ENCODE measurements at regions not wholly inside any gene's neighbourhood (a gene's known extent, or its start where the extent isn't known, plus 50 kb on each side); places are given as distances from the start of the nearest gene placed in this dataset.
A peak's percentile ranks its signal among the peaks of the same experiment; 100 is the strongest.

GRCh38 chr12:131497966-131498365 is 212.9 kb upstream of the SFSWAP start:
- no peak for TF ChIP-seq CTCF (IDR thresholded peaks at IDR 0.05)
- intact Hi-C loops (cut with DNase I; ENCODE audit: low total_unique reads), result no loop called here

GRCh38 chr12:131499160-131499863 is 211.6 kb upstream of the SFSWAP start:
- DNase-seq, result peak in 1 of 2 donors; percentile 73
- no peak for TF ChIP-seq CTCF (IDR thresholded peaks at IDR 0.05)
- H3K27me3 ChIP-seq, result peaks cover 0 to under 1% of the 10 kb centered on the region in 2 donors
- H3K4me3 ChIP-seq, result no peak overlapping the region
- no peaks in the 10 kb centered on the region for H3K9me3 ChIP-seq
- H3K4me1 ChIP-seq, result no peaks in the 10 kb centered on the region
- intact Hi-C loops (cut with DNase I; ENCODE audit: low total_unique reads), result no loop called here
- H3K36me3 ChIP-seq, result no peaks in the 10 kb centered on the region
- no peak overlapping the region for H3K27ac ChIP-seq

More at GRCh38 chr12:131497966-131498365, 212.9 kb upstream of the SFSWAP start:
- DNase-seq, result no peak
- peaks cover 0 to 3% of the 10 kb centered on the region in 2 donors for H3K27me3 ChIP-seq
- H3K27ac ChIP-seq, result no peak overlapping the region
- H3K4me1 ChIP-seq, result no peaks in the 10 kb centered on the region
- H3K36me3 ChIP-seq, result no peaks in the 10 kb centered on the region
- H3K9me3 ChIP-seq, result no peaks in the 10 kb centered on the region
- H3K4me3 ChIP-seq, result no peak overlapping the region

GRCh38 chr12:131499864-131500190 is 211.1 kb upstream of the SFSWAP start:
- H3K4me1 ChIP-seq, result no peaks in the 10 kb centered on the region
- intact Hi-C loops (cut with DNase I; ENCODE audit: low total_unique reads), result no loop called here
- no peak overlapping the region for H3K4me3 ChIP-seq
- no peaks in the 10 kb centered on the region for H3K27me3 ChIP-seq
- TF ChIP-seq CTCF (IDR thresholded peaks at IDR 0.05), result no peak
- no peaks in the 10 kb centered on the region for H3K9me3 ChIP-seq
- no peak overlapping the region for H3K27ac ChIP-seq
- no peaks in the 10 kb centered on the region for H3K36me3 ChIP-seq
- no peak for DNase-seq

- intact Hi-C loops (cut with DNase I; ENCODE audit: low total_unique reads), result no loop called here
- no peaks in the 10 kb centered on the region for H3K27me3 ChIP-seq
- no peak for DNase-seq
- H3K36me3 ChIP-seq, result no peaks in the 10 kb centered on the region
- no peak overlapping the region for H3K27ac ChIP-seq
- H3K4me3 ChIP-seq, result no peak overlapping the region
- H3K9me3 ChIP-seq, result no peaks in the 10 kb centered on the region
- no peak for TF ChIP-seq CTCF (IDR thresholded peaks at IDR 0.05)
- no peaks in the 10 kb centered on the region for H3K4me1 ChIP-seq
Observed at GRCh38 chr12:131500564-131500963, 210.3 kb upstream of the SFSWAP start.

GRCh38 chr12:131505561-131505960 is 205.3 kb upstream of the SFSWAP start:
- intact Hi-C loops (cut with DNase I; ENCODE audit: low total_unique reads), result no loop called here
- no peak for DNase-seq
- Histone ChIP-seq H3K36me3 (no peaks in the 10 kb centered on the region), H3K9me3 (no peaks in the 10 kb centered on the region), H3K27me3 (peaks cover 0 to 7% of the 10 kb centered on the region in 2 donors), H3K4me3 (no peak overlapping the region), H3K27ac (no peak overlapping the region), H3K4me1 (no peaks in the 10 kb centered on the region)
- TF ChIP-seq CTCF (IDR thresholded peaks at IDR 0.05), result no peak

GRCh38 chr12:131506426-131506825 is 204.5 kb upstream of the SFSWAP start:
- H3K9me3 ChIP-seq, result no peaks in the 10 kb centered on the region
- no peak overlapping the region for H3K4me3 ChIP-seq
- H3K27me3 ChIP-seq, result peaks cover 0 to 7% of the 10 kb centered on the region in 2 donors
- no peaks in the 10 kb centered on the region for H3K4me1 ChIP-seq
- no peak for DNase-seq
- no peak overlapping the region for H3K27ac ChIP-seq
- no peak for TF ChIP-seq CTCF (IDR thresholded peaks at IDR 0.05)
- H3K36me3 ChIP-seq, result no peaks in the 10 kb centered on the region
- intact Hi-C loops (cut with DNase I; ENCODE audit: low total_unique reads), result no loop called here
